Right cardiac atrium (tissue), 5 donors: ENCODE measurements at regions not wholly inside any gene's neighbourhood (a gene's known extent, or its start where the extent isn't known, plus 50 kb on each side); places are given as distances from the start of the nearest gene placed in this dataset.

ENCODE experiments used
- ATAC-seq, 2 donors: fragments of 200-7000 bp; cut with Tn5 transposase; one replicate each; pipeline versions ENCODE4 v1.8.0 to v1.9.1; 2020; ENCODE audit warnings: moderate library complexity in 2 of 2, mild to moderate bottlenecking in 1 of 2
- DNase-seq, 3 donors: peaks; one replicate each; pipeline ENCODE4 v3.0.0-alpha.2; 2020
- H3K27ac ChIP-seq: one replicate; pipeline ENCODE4 v1.5.1; 2013; ENCODE audit warnings: mild to moderate bottlenecking, low read length, control low read depth, moderate library complexity
- H3K27me3 ChIP-seq: one replicate; pipeline ENCODE4 v1.6.1; 2013; ENCODE audit not compliant: control insufficient read depth, insufficient read depth
- H3K4me1 ChIP-seq: one replicate; pipeline ENCODE4 v1.6.1; 2013; ENCODE audit warnings: low read length; ENCODE audit not compliant: control insufficient read depth, insufficient read depth
- H3K4me3 ChIP-seq: one replicate; pipeline ENCODE4 v1.5.1; 2013; ENCODE audit warnings: low read length, control low read depth
- H3K9me3 ChIP-seq: one replicate; pipeline ENCODE4 v1.6.1; 2013; ENCODE audit warnings: low read length; ENCODE audit not compliant: control insufficient read depth
- WGBS: extraction: QIAGEN DNeasy Blood & Tissue Kit; methylation state at CpG from one replicate; pipeline ENCODE4 v1.1.7; 2013; 5-methylcytosine and 5-hydroxymethylcytosine counted together
- intact Hi-C, 4 donors: fragments of 100-400 bp; cut with DNase I; formaldehyde crosslinking; loops; one replicate each; pipeline versions ENCODE4 v1.11.0 to v1.14.0; 2022 to 2023
- donor health status: healthy with polysubstance abuse.
- donor health status: DM: no; HTN: yes; CAD: no.
- donor health status: DM: no; HTN: no; CAD: no.
- donor health status: DM: no; HTN: yes; CAD: no; lungs with severe emphysema.
- donor health status: DM: yes; HTN: yes; CAD: no.

DNA sequence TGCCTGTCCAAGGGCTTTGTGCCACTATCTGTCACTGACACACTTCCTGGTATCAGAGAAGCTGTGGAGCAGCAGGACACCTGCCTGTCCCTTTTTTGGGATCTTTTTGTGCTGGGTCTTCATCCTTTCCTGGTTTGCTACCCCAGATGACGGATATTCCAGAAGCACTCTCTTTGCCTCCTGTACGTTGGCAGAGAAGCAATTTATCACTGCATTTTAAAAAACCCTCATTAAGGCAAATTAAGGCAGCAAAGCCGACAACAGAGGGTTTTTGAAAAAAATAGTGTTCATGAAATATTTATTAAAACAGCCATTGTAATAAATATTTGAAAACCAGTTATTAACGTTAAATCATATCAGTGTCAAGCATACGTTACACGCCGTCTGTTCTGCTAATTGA lies 209.6 kb upstream of the NTM start:
- WGBS = 64% methylated on average over 7 of the region's 7 CpGs
- DNase-seq = no peak
- Histone ChIP-seq H3K27me3 (no peaks in the 10 kb centered on the region), H3K4me3 (no peak overlapping the region), H3K27ac (no peak overlapping the region), H3K4me1 (no peaks in the 10 kb centered on the region), H3K9me3 (no peaks in the 10 kb centered on the region)
- ATAC-seq = no peak
- intact Hi-C loops = no loop called here

DNA sequence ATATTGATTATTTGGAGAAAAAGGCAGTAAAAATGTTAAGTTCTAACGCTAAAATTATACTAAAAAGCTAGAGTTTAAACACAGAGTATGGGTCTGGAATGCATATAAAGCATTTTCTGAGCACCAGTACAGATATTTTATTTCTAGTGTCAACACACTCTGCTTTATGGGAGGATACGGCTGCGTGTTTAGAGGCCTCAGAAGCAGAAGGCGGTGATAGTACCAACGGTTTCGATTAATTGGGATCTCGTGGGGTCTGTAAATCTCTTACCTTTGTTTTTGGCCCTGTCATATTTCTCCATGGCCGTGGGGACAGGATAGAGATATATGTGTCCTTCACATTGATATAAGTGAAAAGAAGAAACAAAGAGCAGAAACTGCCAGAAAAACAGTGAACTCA lies 206.8 kb upstream of the NTM start:
- Histone ChIP-seq H3K9me3 (no peaks in the 10 kb centered on the region), H3K27ac (no peak overlapping the region), H3K4me1 (no peaks in the 10 kb centered on the region), H3K4me3 (no peak overlapping the region), H3K27me3 (no peaks in the 10 kb centered on the region)
- intact Hi-C loops = no loop called here
- 71% methylated on average over 8 of the region's 8 CpGs for WGBS
- no peak for DNase-seq
- no peak for ATAC-seq

DNA sequence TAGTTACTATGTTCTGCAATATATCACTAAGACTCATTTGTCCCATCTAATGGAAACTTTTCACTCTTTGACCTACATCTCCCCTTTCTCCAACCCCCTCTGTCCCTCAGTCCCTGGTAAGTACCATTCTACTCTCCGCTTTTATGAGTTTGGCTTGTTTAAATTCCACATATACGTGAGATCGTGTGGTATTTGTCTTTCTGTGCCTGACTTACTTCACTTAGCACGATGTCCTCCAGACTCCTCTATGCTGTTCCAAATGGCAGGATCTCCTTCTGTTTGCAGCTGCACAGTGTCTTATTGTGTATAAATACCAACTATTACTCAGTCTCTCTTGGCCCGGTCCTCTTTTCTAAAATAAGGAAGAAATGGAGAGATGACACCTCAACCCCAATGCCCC lies 205.4 kb upstream of the NTM start:
- DNase-seq (no peak), ATAC-seq (no peak)
- WGBS = 86% methylated on average over 5 of the region's 5 CpGs
- intact Hi-C loops = no loop called here
- Histone ChIP-seq H3K27ac (no peak overlapping the region), H3K9me3 (no peaks in the 10 kb centered on the region), H3K4me1 (no peaks in the 10 kb centered on the region), H3K4me3 (no peak overlapping the region), H3K27me3 (no peaks in the 10 kb centered on the region)

- intact Hi-C loops = no loop called here
- Histone ChIP-seq H3K9me3 (no peaks in the 10 kb centered on the region), H3K27ac (no peak overlapping the region), H3K4me1 (no peaks in the 10 kb centered on the region), H3K4me3 (no peak overlapping the region), H3K27me3 (no peaks in the 10 kb centered on the region)
- DNase-seq = no peak
- 84% methylated on average over 5 of the region's 5 CpGs for WGBS
- no peak for ATAC-seq
Observed at GRCh38 chr11:131168839-131169713, 201.3 kb upstream of the NTM start.

DNA sequence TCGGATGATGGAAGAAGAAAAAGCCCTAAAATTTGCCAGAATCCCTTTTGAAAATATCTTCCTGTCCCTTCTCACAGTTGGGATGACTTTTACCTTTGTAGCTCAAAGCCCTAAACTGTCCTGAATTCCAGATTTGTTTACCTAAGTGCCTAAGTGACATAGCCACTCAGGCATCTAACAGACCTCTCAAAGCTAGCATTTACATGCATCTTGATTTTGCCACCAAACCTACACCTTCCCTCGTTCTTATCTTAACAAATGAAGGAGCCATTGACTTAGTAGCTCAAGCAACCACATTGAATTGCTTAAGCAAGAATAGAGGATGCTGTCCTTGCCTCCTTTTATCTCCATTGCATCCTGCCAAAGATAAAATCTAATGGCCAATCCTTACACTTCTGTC lies 198.4 kb upstream of the NTM start:
- Histone ChIP-seq H3K9me3 (no peaks in the 10 kb centered on the region), H3K4me3 (no peak overlapping the region), H3K4me1 (no peaks in the 10 kb centered on the region), H3K27ac (no peak overlapping the region), H3K27me3 (no peaks in the 10 kb centered on the region)
- ATAC-seq (no peak), DNase-seq (no peak)
- 62% methylated on average over 2 of the region's 2 CpGs for WGBS
- intact Hi-C loops = no loop called here

DNA sequence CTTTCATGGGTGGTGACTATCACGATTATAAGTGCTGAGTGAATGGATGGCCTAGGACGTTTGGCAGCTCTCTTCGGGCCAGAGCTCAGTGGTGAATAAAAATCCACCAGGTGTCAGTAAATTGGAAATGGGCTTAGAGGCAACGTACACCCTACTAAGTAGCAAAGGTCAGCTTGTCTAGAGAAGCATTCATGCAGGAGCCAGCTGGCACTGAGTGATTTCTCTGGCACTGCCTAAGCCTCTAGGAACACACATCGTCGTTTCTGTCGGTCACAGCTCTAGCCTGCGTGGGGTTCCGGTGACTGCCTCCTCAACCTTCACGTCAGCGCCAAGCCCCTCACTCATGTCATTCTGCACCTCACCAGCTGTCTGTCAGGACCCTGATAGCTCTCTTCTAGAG lies 192.4 kb upstream of the NTM start:
- Histone ChIP-seq H3K27ac (no peak overlapping the region), H3K27me3 (no peaks in the 10 kb centered on the region), H3K9me3 (no peaks in the 10 kb centered on the region), H3K4me1 (no peaks in the 10 kb centered on the region), H3K4me3 (no peak overlapping the region)
- no peak for DNase-seq
- 45% methylated on average over 11 of the region's 11 CpGs for WGBS
- intact Hi-C loops = no loop called here
- ATAC-seq = no peak

GRCh38 chr11:131178596-131178995 lies 191.8 kb upstream of the NTM start:
- H3K27ac ChIP-seq = no peak overlapping the region
- H3K4me1 ChIP-seq = no peaks in the 10 kb centered on the region
- no peak overlapping the region for H3K4me3 ChIP-seq
- 51% methylated on average over 3 of the region's 3 CpGs for WGBS
- no peaks in the 10 kb centered on the region for H3K9me3 ChIP-seq
- intact Hi-C loops = no loop called here
- H3K27me3 ChIP-seq = no peaks in the 10 kb centered on the region
- ATAC-seq = no peak
- no peak for DNase-seq

DNA sequence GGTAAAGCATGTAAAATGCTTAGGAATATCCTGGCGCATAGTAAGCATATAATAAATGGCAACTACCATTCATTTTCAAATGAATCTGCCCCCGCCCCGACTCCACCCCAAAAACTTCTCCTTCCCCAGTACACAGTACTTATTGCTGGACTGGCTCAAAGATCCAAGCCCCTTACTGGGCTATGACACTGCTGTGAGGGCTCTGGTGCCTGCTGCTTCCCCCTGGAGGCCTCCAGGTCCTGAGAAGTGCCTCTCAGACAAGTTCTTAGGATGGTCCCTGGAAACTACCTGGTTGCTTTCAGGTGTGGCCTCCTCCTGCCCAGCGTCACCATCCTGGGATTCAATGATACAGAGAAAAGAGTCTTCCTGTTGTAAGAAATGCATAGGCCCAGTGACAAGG lies 190.6 kb upstream of the NTM start:
- H3K27me3 ChIP-seq = no peaks in the 10 kb centered on the region
- no peak overlapping the region for H3K4me3 ChIP-seq
- WGBS = 86% methylated on average over 4 of the region's 4 CpGs
- no peaks in the 10 kb centered on the region for H3K9me3 ChIP-seq
- no peaks in the 10 kb centered on the region for H3K4me1 ChIP-seq
- intact Hi-C loops = no loop called here
- no peak for DNase-seq
- H3K27ac ChIP-seq = no peak overlapping the region
- ATAC-seq = no peak

DNA sequence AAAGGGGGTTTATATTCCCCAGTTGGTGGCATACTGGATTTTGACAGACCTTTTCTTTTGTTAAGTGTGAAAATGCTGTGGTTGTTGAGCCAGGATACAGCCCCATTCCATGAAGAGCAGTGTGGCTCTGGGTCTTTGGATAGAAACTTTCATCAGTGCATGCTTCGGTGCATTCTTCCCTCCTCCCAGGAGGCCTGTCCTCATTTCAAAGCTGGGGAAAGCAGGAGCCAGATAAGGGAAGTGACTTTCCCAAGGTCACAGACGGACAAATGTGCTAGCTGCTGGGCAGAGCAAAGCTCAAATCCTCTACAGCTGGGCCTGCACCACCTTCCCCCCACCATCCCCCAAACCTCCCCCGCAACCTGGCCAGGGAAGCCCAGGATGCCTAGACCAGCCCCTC lies 184.5 kb upstream of the NTM start:
- intact Hi-C loops = no loop called here
- WGBS = 52% methylated on average over 3 of the region's 3 CpGs
- H3K4me3 ChIP-seq = no peak overlapping the region
- no peaks in the 10 kb centered on the region for H3K9me3 ChIP-seq
- H3K27me3 ChIP-seq = no peaks in the 10 kb centered on the region
- DNase-seq = no peak
- no peak overlapping the region for H3K27ac ChIP-seq
- ATAC-seq = no peak
- H3K4me1 ChIP-seq = no peaks in the 10 kb centered on the region

GRCh38 chr11:131186629-131187101 lies 183.8 kb upstream of the NTM start:
- intact Hi-C loops = no loop called here
- ATAC-seq (no peak), DNase-seq (no peak)
- 36% methylated on average over 10 of the region's 10 CpGs for WGBS
- Histone ChIP-seq H3K9me3 (no peaks in the 10 kb centered on the region), H3K4me1 (no peaks in the 10 kb centered on the region), H3K27ac (no peak overlapping the region), H3K4me3 (no peak overlapping the region), H3K27me3 (no peaks in the 10 kb centered on the region)

DNA sequence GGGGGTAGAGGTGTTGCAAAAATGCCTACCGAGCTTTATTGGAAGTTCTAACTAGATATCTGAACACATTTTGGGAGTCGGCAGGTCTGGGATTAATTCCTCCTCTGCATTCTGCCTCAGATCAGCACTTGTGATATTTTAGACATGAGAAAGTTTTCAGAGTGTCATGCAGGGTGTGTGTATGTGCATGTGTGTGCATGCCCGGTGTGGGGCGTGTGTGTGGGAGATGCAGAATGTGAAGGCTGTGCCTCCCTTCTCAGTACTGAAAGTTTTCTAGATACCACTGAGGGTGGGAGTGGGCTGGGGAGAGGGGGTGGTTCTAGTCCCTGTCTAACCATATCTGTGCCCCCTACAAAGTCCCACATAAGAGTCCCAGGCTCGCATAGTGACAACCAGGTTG lies 180.0 kb upstream of the NTM start:
- Histone ChIP-seq H3K27ac (no peak overlapping the region), H3K4me1 (no peaks in the 10 kb centered on the region), H3K27me3 (no peaks in the 10 kb centered on the region), H3K4me3 (no peak overlapping the region), H3K9me3 (no peaks in the 10 kb centered on the region)
- ATAC-seq (no peak), DNase-seq (no peak)
- 83% methylated on average over 5 of the region's 5 CpGs for whole genome bisulfite sequencing
- intact Hi-C loops = no loop called here

DNA sequence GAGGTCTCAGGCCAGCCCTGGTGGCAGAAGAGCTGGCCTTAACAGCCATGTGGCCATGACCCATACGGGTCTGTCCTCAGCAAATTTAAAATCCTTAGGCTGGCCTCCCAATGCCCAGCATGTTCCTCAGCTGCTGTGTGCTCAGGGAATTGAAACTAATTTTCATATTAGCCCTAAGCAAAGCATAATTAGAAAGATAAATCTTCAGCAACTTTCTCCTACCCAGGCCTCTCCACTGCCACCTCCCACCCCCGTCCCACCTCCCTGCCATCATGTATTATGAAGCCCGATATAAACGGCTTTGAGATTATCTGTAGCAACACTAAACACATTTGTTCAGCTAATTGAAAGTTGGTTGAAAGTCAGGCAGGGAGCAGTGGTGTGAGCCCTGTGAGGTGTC lies 178.8 kb upstream of the NTM start:
- H3K4me1 ChIP-seq = peaks cover 2% of the 10 kb centered on the region
- no peaks in the 10 kb centered on the region for H3K9me3 ChIP-seq
- H3K4me3 ChIP-seq = no peak overlapping the region
- H3K27ac ChIP-seq = no peak overlapping the region
- no peak for ATAC-seq
- WGBS = 69% methylated on average over 4 of the region's 4 CpGs
- H3K27me3 ChIP-seq = no peaks in the 10 kb centered on the region
- DNase-seq = no peak
- intact Hi-C loops = no loop called here
